GM21423 (cell line): ENCODE measurements at regions not wholly inside any gene's neighbourhood (a gene's known extent, or its start where the extent isn't known, plus 50 kb on each side); places are given as distances from the start of the nearest gene placed in this dataset.
"Not testable (repeated sequence)": the region's sequence is repeated elsewhere in the genome, so short reads cannot be mapped to it uniquely, and the experiment has no call there.

Source experiments
- ATAC-seq: cut with Tn5 transposase; IDR thresholded peaks from one replicate; pipeline ENCODE4 v1.9.1; 2021; ENCODE audit warnings: mild to moderate bottlenecking, moderate library complexity; ENCODE audit not compliant: unreplicated experiment

- no peak for ATAC-seq
These were observed 80.7 kb upstream of the CCDC167 start for GRCh38 chr6:37580176-37580955.

- no peak for ATAC-seq
These were observed 79.9 kb upstream of the CCDC167 start for GRCh38 chr6:37579444-37580067.

GRCh38 chr6:37578104-37578503 lies 78.4 kb upstream of the CCDC167 start:
- ATAC-seq = no peak

GRCh38 chr6:37576336-37576737 lies 76.6 kb upstream of the CCDC167 start:
- ATAC-seq = no peak

GRCh38 chr6:37575221-37575620 lies 75.5 kb upstream of the CCDC167 start:
- no peak for ATAC-seq

- ATAC-seq = no peak
These were observed 72.6 kb upstream of the CCDC167 start for GRCh38 chr6:37572334-37572733.

- ATAC-seq = no peak
These were observed 70.9 kb upstream of the CCDC167 start for GRCh38 chr6:37570482-37571133.

GRCh38 chr6:37569743-37570481 lies 70.2 kb upstream of the CCDC167 start:
- ATAC-seq = no peak

- no peak for ATAC-seq
These were observed 69.6 kb upstream of the CCDC167 start for GRCh38 chr6:37569317-37569716.

GRCh38 chr6:37566950-37567349 lies 67.3 kb upstream of the CCDC167 start:
- no peak for ATAC-seq

- ATAC-seq = peak; percentile 44
These were observed 66.6 kb upstream of the CCDC167 start for GRCh38 chr6:37566111-37566949.

- ATAC-seq = no peak
These were observed 65.8 kb upstream of the CCDC167 start for GRCh38 chr6:37565267-37566110.

- not testable (repeated sequence) for ATAC-seq
These were observed 63.2 kb upstream of the CCDC167 start for GRCh38 chr6:37562926-37563288.

GRCh38 chr6:37561361-37561760 lies 61.7 kb upstream of the CCDC167 start:
- no peak for ATAC-seq

GRCh38 chr6:37560737-37561103 lies 61.0 kb upstream of the CCDC167 start:
- ATAC-seq = no peak

GRCh38 chr6:37559501-37559900 lies 59.8 kb upstream of the CCDC167 start:
- no peak for ATAC-seq

GRCh38 chr6:37559050-37559449 lies 59.4 kb upstream of the CCDC167 start:
- no peak for ATAC-seq

- no peak for ATAC-seq
These were observed 59.0 kb upstream of the CCDC167 start for GRCh38 chr6:37558646-37559045.

- no peak for ATAC-seq
These were observed 58.5 kb upstream of the CCDC167 start for GRCh38 chr6:37558168-37558567.

- no peak for ATAC-seq
These were observed 58.0 kb upstream of the CCDC167 start for GRCh38 chr6:37557645-37558114.
